Mesenchymal stem cell (in vitro differentiated cells and primary cell): ENCODE measurements at regions not wholly inside any gene's neighbourhood (a gene's known extent, or its start where the extent isn't known, plus 50 kb on each side); places are given as distances from the start of the nearest gene placed in this dataset.
A peak's percentile ranks its signal among the peaks of the same experiment; 100 is the strongest.

ENCODE experiments used
- DNase-seq: peaks from one replicate; pipeline ENCODE4 v3.0.0-alpha.2; 2013
- H2AFZ ChIP-seq: one replicate; pipeline ENCODE4 v1.6.1; 2013; ENCODE audit warnings: low read depth, mild to moderate bottlenecking, control low read depth, inconsistent platforms, low read length, moderate library complexity
- H2AK5ac ChIP-seq: 2 replicates; pipeline ENCODE4 v1.6.1; 2013; ENCODE audit warnings: low read length, moderate library complexity, mild to moderate bottlenecking, inconsistent platforms; ENCODE audit not compliant: severe bottlenecking
- H2BK120ac ChIP-seq: one replicate; pipeline ENCODE4 v1.6.1; 2013; ENCODE audit warnings: low read depth, mild to moderate bottlenecking, inconsistent platforms, low read length, moderate library complexity
- H2BK12ac ChIP-seq, 2 experiments: one replicate each; pipeline ENCODE4 v1.6.1; 2013; ENCODE audit warnings: inconsistent platforms in 2 of 2, low read length in 2 of 2, mild to moderate bottlenecking in 2 of 2, moderate library complexity in 2 of 2, control low read depth in 1 of 2
- H2BK15ac ChIP-seq: one replicate; pipeline ENCODE4 v1.6.1; 2013; ENCODE audit warnings: mild to moderate bottlenecking, low read depth, inconsistent platforms; ENCODE audit not compliant: poor library complexity, severe bottlenecking
- H2BK5ac ChIP-seq: 2 replicates; pipeline ENCODE4 v1.6.1; 2013; ENCODE audit warnings: low read depth, mild to moderate bottlenecking, low read length, control low read depth, inconsistent platforms; ENCODE audit not compliant: poor library complexity, severe bottlenecking
- H3K14ac ChIP-seq, 2 experiments: one replicate each; pipeline ENCODE4 v1.6.1; 2013; ENCODE audit warnings: inconsistent platforms in 2 of 2, low read length in 2 of 2, control low read depth in 1 of 2, mild to moderate bottlenecking in 1 of 2, moderate library complexity in 1 of 2
- H3K18ac ChIP-seq, 2 experiments: one replicate each; pipeline ENCODE4 v1.6.1; 2013; ENCODE audit warnings: inconsistent platforms in 2 of 2, low read length in 2 of 2, control low read depth in 1 of 2, low read depth in 1 of 2, mild to moderate bottlenecking in 1 of 2
- H3K23ac ChIP-seq, 2 experiments: one replicate each; pipeline ENCODE4 v1.6.1; 2013; ENCODE audit warnings: inconsistent platforms in 2 of 2, low read length in 2 of 2, mild to moderate bottlenecking in 2 of 2, moderate library complexity in 2 of 2, control low read depth in 1 of 2
- H3K27ac ChIP-seq: 2 replicates; pipeline ENCODE4 v1.5.1; 2013; ENCODE audit warnings: mild to moderate bottlenecking, moderate library complexity, low read length, control low read depth, inconsistent platforms; ENCODE audit not compliant: poor library complexity, severe bottlenecking
- H3K27me3 ChIP-seq, 2 experiments: 2 replicates each; pipeline versions ENCODE4 v1.6.1 to v1.7.0; 2013; ENCODE audit warnings: low read length in 2 of 2, mild to moderate bottlenecking in 2 of 2, moderate library complexity in 2 of 2, control low read depth in 1 of 2, inconsistent platforms in 1 of 2; ENCODE audit not compliant: control insufficient read depth in 1 of 2, insufficient read depth in 1 of 2
- H3K36me3 ChIP-seq, 2 experiments: 2 replicates each; pipeline versions ENCODE4 v1.6.1 to v1.7.0; 2013; ENCODE audit warnings: low read length in 2 of 2, control low read depth in 1 of 2, inconsistent platforms in 1 of 2, low read depth in 1 of 2, mild to moderate bottlenecking in 1 of 2; ENCODE audit not compliant: insufficient read depth in 2 of 2, control insufficient read depth in 1 of 2
- H3K4ac ChIP-seq, 2 experiments: one replicate each; pipeline ENCODE4 v1.6.1; 2013; ENCODE audit warnings: inconsistent platforms in 2 of 2, low read length in 2 of 2, mild to moderate bottlenecking in 2 of 2, moderate library complexity in 2 of 2, control low read depth in 1 of 2, low read depth in 1 of 2
- H3K4me1 ChIP-seq: 2 replicates; pipeline ENCODE4 v1.6.1; 2013; ENCODE audit warnings: low read depth, low read length, control low read depth; ENCODE audit not compliant: control insufficient read depth, insufficient read depth
- H3K4me2 ChIP-seq: 2 replicates; pipeline ENCODE4 v1.6.1; 2013; ENCODE audit warnings: low read length, mild to moderate bottlenecking, inconsistent platforms; ENCODE audit not compliant: poor library complexity, severe bottlenecking
- H3K4me3 ChIP-seq, 2 experiments: 2 replicates each; pipeline versions ENCODE4 v1.5.1 to v1.7.0; 2013; ENCODE audit warnings: low read length in 2 of 2, mild to moderate bottlenecking in 2 of 2, control low read depth in 1 of 2, low read depth in 1 of 2; ENCODE audit not compliant: insufficient read depth in 1 of 2
- H3K79me1 ChIP-seq: replicated peaks from 2 replicates; pipeline ENCODE4 v1.6.1; 2013; ENCODE audit warnings: mild to moderate bottlenecking, control low read depth, low read length, inconsistent platforms; ENCODE audit not compliant: poor library complexity, severe bottlenecking
- H3K9ac ChIP-seq: 2 replicates; pipeline ENCODE4 v1.7.0; 2013; ENCODE audit warnings: mild to moderate bottlenecking, low read length, moderate library complexity
- H3K9me3 ChIP-seq: 2 replicates; pipeline ENCODE4 v1.7.0; 2013; ENCODE audit warnings: mild to moderate bottlenecking, low read length; ENCODE audit not compliant: control insufficient read depth
- H4K8ac ChIP-seq: one replicate; pipeline ENCODE4 v1.6.1; 2013; ENCODE audit warnings: inconsistent platforms, mild to moderate bottlenecking, low read length, moderate library complexity
- H4K91ac ChIP-seq: one replicate; pipeline ENCODE4 v1.6.1; 2013; ENCODE audit warnings: mild to moderate bottlenecking, low read length, inconsistent platforms
- WGBS: methylation state at CpG from one replicate; pipeline ENCODE4 v1.1.7; 2013; ENCODE audit warnings: mixed read lengths; 5-methylcytosine and 5-hydroxymethylcytosine counted together

- H3K4me3 ChIP-seq: no peak overlapping the region
These were observed 65.7 kb downstream of the TBXT start for GRCh38 chr6:166101819-166102419.

GRCh38 chr6:166097914-166098522 lies 69.6 kb downstream of the TBXT start:
- H2AFZ ChIP-seq: no peak overlapping the region

More at GRCh38 chr6:166101819-166102419, 65.7 kb downstream of the TBXT start:
- Histone ChIP-seq H3K79me1 (no peaks in the 10 kb centered on the region), H3K18ac (no peak overlapping the region), H4K91ac (no peak overlapping the region), H2AFZ (no peak overlapping the region), H2BK15ac (no peak overlapping the region), H2BK120ac (no peak overlapping the region), H2AK5ac (no peak overlapping the region), H3K4me1 (no peaks in the 10 kb centered on the region), H3K14ac (no peak overlapping the region), H3K36me3 (no peaks in the 10 kb centered on the region), H3K4ac (no peak overlapping the region), H3K9me3 (peaks cover 14% of the 10 kb centered on the region), H3K27me3 (peaks cover 0 to 42% of the 10 kb centered on the region in 2 experiments), H3K23ac (no peak overlapping the region), H3K9ac (no peak overlapping the region), H2BK5ac (no peak overlapping the region), H2BK12ac (no peak overlapping the region), H4K8ac (no peak overlapping the region), H3K4me2 (no peak overlapping the region), H3K27ac (no peak overlapping the region)
- no peak for DNase-seq

GRCh38 chr6:166087852-166088251 lies 79.8 kb downstream of the TBXT start:
- no peak overlapping the region for H4K91ac ChIP-seq
- no peak overlapping the region for H4K8ac ChIP-seq
- WGBS: 88% methylated on average over 1 of the region's 5 CpGs

More at GRCh38 chr6:166097914-166098522, 69.6 kb downstream of the TBXT start:
- H3K4me3 ChIP-seq: peak overlapping the region in 1 of 2 experiments; percentile 68
- DNase-seq: peak; percentile 83
- H3K27ac ChIP-seq: no peak overlapping the region
- H3K4me2 ChIP-seq: peak overlapping the region; percentile 49
- H3K14ac ChIP-seq: no peak overlapping the region
- no peak overlapping the region for H2AK5ac ChIP-seq
- no peak overlapping the region for H3K4ac ChIP-seq
- no peak overlapping the region for H4K91ac ChIP-seq
- no peak overlapping the region for H2BK5ac ChIP-seq
- no peaks in the 10 kb centered on the region for H3K79me1 ChIP-seq
- H4K8ac ChIP-seq: no peak overlapping the region
- no peak overlapping the region for H2BK15ac ChIP-seq
- H3K27me3 ChIP-seq: peaks cover 0 to 29% of the 10 kb centered on the region in 2 experiments
- no peaks in the 10 kb centered on the region for H3K4me1 ChIP-seq
- H3K23ac ChIP-seq: no peak overlapping the region
- no peaks in the 10 kb centered on the region for H3K36me3 ChIP-seq
- peak overlapping the region; percentile 80 for H3K9ac ChIP-seq
- no peak overlapping the region for H2BK12ac ChIP-seq
- no peak overlapping the region for H2BK120ac ChIP-seq
- H3K9me3 ChIP-seq: peaks cover 14% of the 10 kb centered on the region
- H3K18ac ChIP-seq: no peak overlapping the region
- 36% methylated on average over 18 of the region's 19 CpGs for WGBS

GRCh38 chr6:166087246-166087645 lies 80.4 kb downstream of the TBXT start:
- H3K27ac ChIP-seq: no peak overlapping the region
- no peaks in the 10 kb centered on the region for H3K79me1 ChIP-seq
- H3K4me1 ChIP-seq: peaks cover 10% of the 10 kb centered on the region
- DNase-seq: no peak
- H3K4me3 ChIP-seq: no peak overlapping the region
- no peak overlapping the region for H4K91ac ChIP-seq
- no peak overlapping the region for H2BK15ac ChIP-seq
- H2BK120ac ChIP-seq: no peak overlapping the region
- WGBS: 92% methylated on average over 7 of the region's 7 CpGs
- H4K8ac ChIP-seq: no peak overlapping the region
- H3K4me2 ChIP-seq: no peak overlapping the region
- H3K27me3 ChIP-seq: no peaks in the 10 kb centered on the region
- H3K23ac ChIP-seq: no peak overlapping the region
- no peak overlapping the region for H2BK12ac ChIP-seq
- no peak overlapping the region for H2BK5ac ChIP-seq
- H3K36me3 ChIP-seq: no peaks in the 10 kb centered on the region
- H3K18ac ChIP-seq: no peak overlapping the region
- H2AFZ ChIP-seq: no peak overlapping the region
- no peak overlapping the region for H3K14ac ChIP-seq
- no peak overlapping the region for H3K4ac ChIP-seq
- H2AK5ac ChIP-seq: no peak overlapping the region
- no peak overlapping the region for H3K9ac ChIP-seq
- no peaks in the 10 kb centered on the region for H3K9me3 ChIP-seq

More at GRCh38 chr6:166087852-166088251, 79.8 kb downstream of the TBXT start:
- Histone ChIP-seq H3K27ac (no peak overlapping the region), H2BK15ac (no peak overlapping the region), H2AK5ac (no peak overlapping the region), H3K4me3 (no peak overlapping the region), H3K14ac (no peak overlapping the region), H3K4me2 (no peak overlapping the region), H2BK12ac (no peak overlapping the region), H3K9me3 (no peaks in the 10 kb centered on the region), H3K4me1 (peaks cover 10% of the 10 kb centered on the region), H3K23ac (no peak overlapping the region), H3K9ac (no peak overlapping the region), H3K79me1 (no peaks in the 10 kb centered on the region), H2AFZ (no peak overlapping the region), H3K36me3 (no peaks in the 10 kb centered on the region), H3K18ac (no peak overlapping the region), H2BK5ac (no peak overlapping the region), H2BK120ac (no peak overlapping the region), H3K27me3 (no peaks in the 10 kb centered on the region), H3K4ac (no peak overlapping the region)
- DNase-seq: no peak
